Muscle layer of duodenum (tissue), 2 donors: ENCODE measurements at regions not wholly inside any gene's neighbourhood (a gene's known extent, or its start where the extent isn't known, plus 50 kb on each side); places are given as distances from the start of the nearest gene placed in this dataset.

Experiments used
- H3K27ac ChIP-seq: one replicate; pipeline ENCODE4 v1.7.0; 2013; ENCODE audit warnings: mild to moderate bottlenecking, low read length
- H3K27me3 ChIP-seq: one replicate; pipeline ENCODE4 v1.7.0; 2013; ENCODE audit warnings: low read depth, mild to moderate bottlenecking, control low read depth, low read length
- H3K36me3 ChIP-seq, 2 donors: one replicate each; pipeline ENCODE4 v1.7.0; 2013; ENCODE audit warnings: low read length in 2 of 2, control low read depth in 1 of 2, mild to moderate bottlenecking in 1 of 2; ENCODE audit not compliant: insufficient read depth in 2 of 2, control insufficient read depth in 1 of 2
- H3K4me1 ChIP-seq, 2 donors: one replicate each; pipeline ENCODE4 v1.7.0; 2013; ENCODE audit warnings: low read length in 2 of 2, mild to moderate bottlenecking in 2 of 2, control low read depth in 1 of 2, moderate library complexity in 1 of 2; ENCODE audit not compliant: insufficient read depth in 2 of 2, control insufficient read depth in 1 of 2
- H3K4me3 ChIP-seq, 2 donors: one replicate each; pipeline ENCODE4 v1.7.0; 2013; ENCODE audit warnings: low read length in 2 of 2, low read depth in 1 of 2, mild to moderate bottlenecking in 1 of 2
- H3K9me3 ChIP-seq, 2 donors: one replicate each; pipeline ENCODE4 v1.7.0; 2013; ENCODE audit warnings: low read length in 2 of 2, control low read depth in 1 of 2, mild to moderate bottlenecking in 1 of 2; ENCODE audit not compliant: control insufficient read depth in 1 of 2
- donor health status: healthy.

GRCh38 chr18:44061438-44061837, 619.2 kb upstream of the SETBP1 start:
- Histone ChIP-seq H3K27ac (no peak overlapping the region), H3K27me3 (no peaks in the 10 kb centered on the region), H3K9me3 (no peaks in the 10 kb centered on the region), H3K4me1 (no peaks in the 10 kb centered on the region), H3K4me3 (no peak overlapping the region), H3K36me3 (no peaks in the 10 kb centered on the region)

- no peak overlapping the region for H3K27ac ChIP-seq
- H3K4me1 ChIP-seq = no peaks in the 10 kb centered on the region
- no peaks in the 10 kb centered on the region for H3K27me3 ChIP-seq
- H3K4me3 ChIP-seq = no peak overlapping the region
- no peaks in the 10 kb centered on the region for H3K36me3 ChIP-seq
- H3K9me3 ChIP-seq = no peaks in the 10 kb centered on the region
Measured at GRCh38 chr18:44062345-44062744, 618.3 kb upstream of the SETBP1 start.

GRCh38 chr18:44065206-44065605, 615.5 kb upstream of the SETBP1 start:
- Histone ChIP-seq H3K9me3 (no peaks in the 10 kb centered on the region), H3K4me1 (no peaks in the 10 kb centered on the region), H3K27me3 (no peaks in the 10 kb centered on the region), H3K4me3 (no peak overlapping the region), H3K36me3 (no peaks in the 10 kb centered on the region), H3K27ac (no peak overlapping the region)

DNA sequence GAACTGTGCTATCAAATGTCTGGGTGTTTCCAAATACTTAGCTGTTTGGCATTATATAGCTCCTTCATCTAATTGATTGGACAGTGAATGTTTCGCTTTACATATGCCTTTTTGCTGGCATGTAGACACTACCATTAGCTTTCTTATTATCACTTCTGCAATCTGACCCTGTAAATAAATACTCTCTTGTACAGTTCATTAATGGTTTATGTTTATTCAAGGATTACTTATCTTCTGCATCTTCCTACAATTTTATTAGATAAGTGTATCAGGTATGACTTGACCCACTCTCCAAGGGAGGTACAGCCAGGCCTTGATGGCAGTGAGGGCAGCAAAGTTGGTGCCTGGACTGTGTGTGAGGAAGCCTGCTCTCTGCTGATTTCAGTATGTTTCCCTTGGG, 614.1 kb upstream of the SETBP1 start:
- H3K4me1 ChIP-seq = no peaks in the 10 kb centered on the region
- H3K27me3 ChIP-seq = no peaks in the 10 kb centered on the region
- H3K36me3 ChIP-seq = no peaks in the 10 kb centered on the region
- no peak overlapping the region for H3K27ac ChIP-seq
- H3K9me3 ChIP-seq = no peaks in the 10 kb centered on the region
- no peak overlapping the region for H3K4me3 ChIP-seq

- Histone ChIP-seq H3K36me3 (no peaks in the 10 kb centered on the region), H3K27ac (no peak overlapping the region), H3K9me3 (no peaks in the 10 kb centered on the region), H3K27me3 (no peaks in the 10 kb centered on the region), H3K4me3 (no peak overlapping the region), H3K4me1 (no peaks in the 10 kb centered on the region)
Measured at GRCh38 chr18:44067186-44067585, 613.5 kb upstream of the SETBP1 start.

DNA sequence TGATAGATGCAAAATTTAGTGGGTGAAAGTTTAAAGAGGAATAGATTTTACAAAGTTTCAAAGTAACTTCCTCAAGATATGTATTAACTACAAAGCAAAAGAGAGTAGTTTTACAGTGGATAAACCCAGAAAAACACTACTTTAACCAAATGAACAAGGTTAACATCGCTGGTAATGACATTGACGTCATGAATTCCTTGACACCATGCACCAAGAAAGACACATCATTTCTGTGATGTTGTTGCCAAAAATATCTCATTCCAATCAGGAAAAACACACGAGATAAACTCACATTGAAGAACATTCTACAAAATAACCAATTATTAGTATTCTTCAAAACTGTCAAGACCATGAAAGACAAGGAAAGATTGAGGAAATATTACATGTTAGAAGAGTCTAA, 605.6 kb upstream of the SETBP1 start:
- Histone ChIP-seq H3K9me3 (no peaks in the 10 kb centered on the region), H3K4me3 (no peak overlapping the region), H3K36me3 (no peaks in the 10 kb centered on the region), H3K4me1 (no peaks in the 10 kb centered on the region), H3K27ac (no peak overlapping the region), H3K27me3 (no peaks in the 10 kb centered on the region)

DNA sequence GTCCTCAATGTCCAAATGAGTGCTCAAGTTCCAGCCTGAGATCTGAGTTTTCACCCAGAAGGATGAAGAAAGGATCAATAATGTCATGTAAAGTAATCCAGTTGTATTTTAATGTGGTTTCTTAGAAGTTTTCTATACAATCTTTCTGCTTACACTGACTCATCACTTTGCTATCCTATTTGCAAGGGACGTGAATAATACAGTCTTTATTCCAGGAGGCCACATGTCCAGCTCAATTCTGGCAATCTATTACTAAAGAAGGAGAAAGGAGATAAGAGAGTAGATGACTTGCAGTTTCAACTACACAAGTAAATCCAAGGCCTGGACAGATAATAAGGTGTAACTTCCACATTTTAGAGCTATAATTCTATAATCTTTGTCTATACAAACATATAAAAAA, 601.1 kb upstream of the SETBP1 start:
- H3K9me3 ChIP-seq = no peaks in the 10 kb centered on the region
- no peak overlapping the region for H3K4me3 ChIP-seq
- no peaks in the 10 kb centered on the region for H3K4me1 ChIP-seq
- no peaks in the 10 kb centered on the region for H3K36me3 ChIP-seq
- H3K27me3 ChIP-seq = no peaks in the 10 kb centered on the region
- no peak overlapping the region for H3K27ac ChIP-seq

GRCh38 chr18:44080054-44080453, 600.6 kb upstream of the SETBP1 start:
- no peak overlapping the region for H3K4me3 ChIP-seq
- no peaks in the 10 kb centered on the region for H3K4me1 ChIP-seq
- no peaks in the 10 kb centered on the region for H3K27me3 ChIP-seq
- no peak overlapping the region for H3K27ac ChIP-seq
- H3K9me3 ChIP-seq = no peaks in the 10 kb centered on the region
- H3K36me3 ChIP-seq = no peaks in the 10 kb centered on the region

GRCh38 chr18:44089732-44090131, 591.0 kb upstream of the SETBP1 start:
- Histone ChIP-seq H3K4me3 (no peak overlapping the region), H3K27ac (no peak overlapping the region), H3K4me1 (no peaks in the 10 kb centered on the region), H3K36me3 (no peaks in the 10 kb centered on the region), H3K27me3 (no peaks in the 10 kb centered on the region), H3K9me3 (no peaks in the 10 kb centered on the region)

DNA sequence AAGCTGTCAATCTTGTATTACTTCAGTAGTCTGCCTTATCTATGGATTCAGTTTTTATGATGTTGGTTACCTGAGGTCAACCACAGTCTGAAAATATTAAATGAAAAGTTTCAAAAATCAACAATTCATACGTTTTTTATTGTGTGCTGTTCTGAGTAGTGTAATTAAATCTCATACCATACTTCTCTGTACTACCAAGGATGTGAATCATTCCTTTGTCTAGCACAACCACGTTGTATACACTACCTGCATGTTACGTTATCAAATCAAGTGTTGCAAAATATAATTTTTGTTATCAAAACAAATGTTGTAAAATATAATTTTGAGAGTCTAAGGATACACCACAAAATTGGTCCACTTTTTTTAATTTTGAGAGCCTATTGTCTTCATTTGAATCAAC, 590.2 kb upstream of the SETBP1 start:
- no peaks in the 10 kb centered on the region for H3K9me3 ChIP-seq
- H3K4me3 ChIP-seq = no peak overlapping the region
- no peak overlapping the region for H3K27ac ChIP-seq
- no peaks in the 10 kb centered on the region for H3K27me3 ChIP-seq
- no peaks in the 10 kb centered on the region for H3K4me1 ChIP-seq
- H3K36me3 ChIP-seq = no peaks in the 10 kb centered on the region

DNA sequence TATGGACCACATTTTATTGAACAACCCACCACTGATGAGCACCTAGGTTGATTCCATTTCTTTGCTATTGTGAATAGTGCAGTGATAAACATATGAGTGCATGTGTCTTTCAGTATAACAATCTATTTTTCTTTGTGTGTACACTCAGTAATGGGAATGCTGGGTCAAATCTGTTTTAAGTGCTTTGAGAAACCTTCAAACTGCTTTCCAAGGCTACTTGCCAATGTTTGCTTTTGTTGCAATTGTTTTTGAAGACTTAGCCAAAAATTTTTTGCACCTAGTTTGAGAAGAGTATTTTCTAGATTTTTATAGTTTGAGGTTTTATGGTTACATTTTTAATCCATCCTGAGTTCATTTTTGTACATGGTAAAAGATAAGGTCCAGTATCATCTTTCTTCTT, 587.4 kb upstream of the SETBP1 start:
- Histone ChIP-seq H3K36me3 (no peaks in the 10 kb centered on the region), H3K9me3 (no peaks in the 10 kb centered on the region), H3K4me3 (no peak overlapping the region), H3K4me1 (no peaks in the 10 kb centered on the region), H3K27me3 (no peaks in the 10 kb centered on the region), H3K27ac (no peak overlapping the region)

DNA sequence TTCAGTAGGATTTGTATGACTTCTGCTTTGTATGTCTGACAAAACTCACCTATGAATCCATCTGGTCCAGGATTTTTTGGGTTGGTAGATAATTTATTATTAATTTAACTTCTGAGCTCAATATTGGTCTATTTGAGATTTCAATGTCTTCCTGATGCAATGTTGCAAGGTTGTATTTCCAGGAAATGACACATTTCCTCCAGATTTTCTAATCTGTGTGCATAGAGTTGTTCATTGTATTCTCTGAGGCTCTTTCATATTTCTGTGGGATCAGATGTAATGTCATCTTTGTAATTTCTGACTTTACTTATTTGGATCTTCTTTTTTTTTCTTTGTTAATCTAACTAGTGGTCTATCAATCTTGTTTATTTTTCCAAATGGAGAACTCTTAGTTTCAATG, 584.7 kb upstream of the SETBP1 start:
- Histone ChIP-seq H3K36me3 (no peaks in the 10 kb centered on the region), H3K27ac (no peak overlapping the region), H3K27me3 (no peaks in the 10 kb centered on the region), H3K4me1 (no peaks in the 10 kb centered on the region), H3K4me3 (no peak overlapping the region), H3K9me3 (no peaks in the 10 kb centered on the region)
